DMS153 (cell line): ENCODE measurements at regions not wholly inside any gene's neighbourhood (a gene's known extent, or its start where the extent isn't known, plus 50 kb on each side); places are given as distances from the start of the nearest gene placed in this dataset.

ENCODE experiments used
- DNase-seq: peaks from one replicate; lab custom pipeline; 2025; lab: John Stamatoyannopoulos, UW

DNA sequence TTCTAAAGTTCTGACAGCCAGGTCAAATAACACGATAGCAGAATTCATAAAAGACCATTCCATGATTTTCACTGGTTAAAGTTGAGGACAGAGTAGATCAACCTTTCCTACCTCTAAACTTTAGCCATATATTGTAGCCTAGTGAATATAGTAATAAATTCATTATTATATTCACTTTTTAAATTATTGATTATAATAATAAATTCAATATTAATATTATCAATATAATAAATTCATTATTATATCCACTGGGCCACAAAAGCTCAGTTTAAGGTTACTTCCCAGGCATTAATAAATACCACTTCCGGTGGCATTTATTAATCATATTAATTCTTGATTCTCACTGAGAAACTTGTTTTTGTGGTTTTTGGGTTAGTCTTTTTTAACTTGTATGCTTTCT, 85.7 kb upstream of the GPC6 start:
- no peak for DNase-seq

DNA sequence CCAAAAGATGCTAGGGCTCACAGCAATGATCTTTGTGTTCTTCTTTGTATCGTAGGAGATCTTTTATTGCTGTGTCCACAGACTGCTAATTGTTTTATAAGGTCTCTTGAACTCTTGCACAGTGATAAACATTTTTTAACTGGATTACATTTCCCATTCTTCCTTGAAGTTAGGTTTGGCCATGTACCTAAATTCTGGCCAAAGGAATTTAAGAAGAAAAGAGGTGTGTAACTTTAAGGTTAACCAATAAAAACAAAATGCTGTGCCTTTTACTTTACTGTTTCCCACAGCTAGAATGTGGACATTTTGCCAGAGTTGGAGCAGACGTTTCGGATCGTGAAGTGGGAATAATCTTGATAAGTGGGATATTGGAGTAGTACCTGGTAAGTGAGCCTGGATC, 82.6 kb upstream of the GPC6 start:
- DNase-seq = no peak

DNA sequence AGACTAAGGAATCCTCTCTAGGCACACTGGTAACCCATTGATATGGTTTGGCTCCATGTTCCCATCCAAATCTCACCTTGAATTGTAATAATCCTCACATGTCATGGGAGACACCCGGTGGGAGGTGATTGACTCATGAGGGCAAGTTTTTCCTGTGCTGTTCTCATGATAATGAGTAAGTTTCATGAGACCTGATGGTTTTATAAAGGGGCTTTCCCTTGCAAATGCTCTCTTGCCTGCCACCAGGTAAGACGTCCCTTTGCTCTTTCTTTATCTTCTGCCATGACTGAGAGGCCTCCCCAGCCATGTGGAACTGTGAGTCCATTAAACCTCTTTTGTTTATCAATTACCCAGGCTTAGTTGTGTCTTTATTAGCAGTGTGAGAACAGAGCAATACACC, 81.4 kb upstream of the GPC6 start:
- no peak for DNase-seq

DNA sequence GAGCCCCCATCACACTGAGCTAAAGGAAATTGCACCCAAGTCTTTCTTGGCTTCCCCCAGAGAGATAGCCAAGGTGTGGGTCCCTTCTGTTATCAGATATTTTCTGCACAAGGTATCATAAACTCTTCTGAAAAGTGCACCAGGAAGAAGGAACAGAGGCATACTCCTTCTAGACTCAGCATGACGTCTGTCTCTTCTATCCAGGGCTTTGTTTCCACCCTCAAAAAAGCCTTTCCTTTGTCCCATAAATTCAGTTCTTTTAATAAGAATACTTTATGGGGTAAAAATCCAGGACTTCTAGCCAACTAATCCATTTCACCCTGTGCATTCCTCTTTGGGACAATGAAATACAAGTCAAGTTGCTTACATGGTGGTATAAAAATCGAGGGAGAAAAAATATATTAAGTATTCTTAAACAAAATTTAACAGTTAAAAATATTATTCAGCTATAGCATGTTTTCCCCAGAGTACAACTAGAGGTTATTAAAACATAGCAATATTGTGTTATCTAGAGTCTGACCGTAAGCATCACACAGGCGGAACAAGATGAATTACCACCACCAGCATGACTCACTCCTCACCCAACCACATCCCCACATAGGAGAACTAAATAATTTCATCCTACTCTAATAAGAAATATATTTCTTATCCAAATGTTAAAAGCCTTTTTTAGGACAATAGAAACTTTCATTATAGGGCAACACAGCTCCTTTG, 79.9 kb upstream of the GPC6 start:
- no peak for DNase-seq

DNA sequence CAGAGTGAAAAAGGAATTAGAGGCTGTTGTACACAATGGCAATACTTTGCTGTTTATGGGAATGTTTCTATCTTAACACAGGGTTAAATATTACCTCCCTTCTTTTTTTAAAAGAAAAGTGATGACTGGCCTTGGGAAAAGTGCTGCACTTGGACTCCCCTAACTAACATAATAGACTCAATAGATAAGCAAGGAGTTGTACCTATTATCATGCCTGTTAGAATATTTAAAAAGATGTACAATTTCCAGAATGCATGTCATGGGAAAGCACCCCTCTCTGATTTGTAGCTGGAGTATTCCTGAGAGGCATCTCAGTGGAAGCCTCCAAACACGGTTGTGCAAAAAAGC, 79.3 kb upstream of the GPC6 start:
- DNase-seq = no peak

DNA sequence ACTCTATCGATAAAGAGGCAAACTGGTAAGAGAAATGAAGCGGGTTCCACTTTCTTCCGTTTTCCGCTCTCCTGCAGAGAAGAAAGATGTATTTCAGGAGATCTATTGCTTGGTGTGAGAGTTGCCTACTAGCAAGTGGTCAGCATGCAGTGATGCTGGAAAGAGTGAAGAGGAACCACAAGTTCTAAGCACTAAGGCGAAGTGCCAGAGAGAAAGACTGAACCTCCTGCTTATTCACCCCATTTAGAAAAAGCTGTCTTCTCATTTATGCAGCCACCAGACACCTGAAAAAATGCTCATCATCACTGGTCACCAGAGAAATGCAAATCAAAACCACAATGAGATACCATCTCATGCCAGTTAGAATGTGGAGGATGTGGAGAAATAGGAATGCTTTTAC, 78.7 kb upstream of the GPC6 start:
- no peak for DNase-seq

DNA sequence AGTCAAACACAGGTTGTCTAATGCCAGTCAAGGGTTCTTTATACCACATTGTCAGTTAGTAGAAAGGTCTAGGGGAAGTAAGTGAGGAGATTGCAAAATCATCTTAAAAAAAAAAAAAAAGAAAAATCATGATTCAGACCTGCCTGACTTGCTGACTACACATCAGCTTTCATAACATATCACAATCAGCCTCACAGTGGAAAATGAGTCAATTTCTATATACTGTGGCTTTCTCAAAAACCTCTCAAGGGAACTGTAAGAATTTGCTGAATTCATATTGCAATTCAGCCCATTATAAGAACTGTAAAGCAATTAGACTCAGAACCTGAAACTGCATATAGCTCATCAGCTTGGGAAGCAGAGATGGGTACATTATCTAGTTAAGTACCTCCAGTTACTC, 75.3 kb upstream of the GPC6 start:
- no peak for DNase-seq

DNA sequence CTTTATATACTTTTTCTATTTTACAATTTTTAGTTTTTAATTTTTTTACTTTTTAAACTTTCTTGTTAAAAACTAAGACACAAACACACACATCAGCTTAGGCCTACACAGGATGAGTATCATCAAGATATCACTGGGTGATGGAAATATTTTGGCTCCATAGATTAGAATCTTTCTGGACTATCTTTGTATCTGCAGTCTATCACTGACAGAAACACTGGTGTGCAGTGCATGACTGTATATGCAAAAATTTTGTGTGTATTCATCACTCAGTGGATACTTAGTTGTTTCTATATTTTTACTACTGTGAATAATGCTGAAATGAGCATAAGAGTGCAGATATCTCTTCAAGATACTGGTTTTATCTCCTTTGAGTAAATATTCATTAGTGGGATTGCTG, 68.0 kb upstream of the GPC6 start:
- DNase-seq = no peak

DNA sequence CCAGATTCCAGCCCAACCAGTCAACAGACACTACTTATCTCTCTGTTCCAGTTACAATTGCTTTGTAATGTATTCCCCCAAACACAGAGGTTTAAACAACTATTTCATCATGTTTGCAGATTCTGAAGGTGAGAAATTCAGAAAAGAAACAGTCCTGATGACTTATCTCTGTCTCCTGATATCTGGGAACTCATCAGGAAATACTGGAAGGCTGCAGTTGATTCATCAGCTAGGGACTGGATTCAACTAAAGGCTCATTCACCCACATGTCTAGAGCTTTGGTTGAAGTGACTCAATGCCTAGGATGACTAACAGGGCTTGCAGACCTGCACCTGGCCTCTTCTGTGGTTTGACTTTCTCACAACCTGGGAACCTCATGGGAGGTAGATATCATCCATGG, 56.6 kb upstream of the GPC6 start:
- no peak for DNase-seq

DNA sequence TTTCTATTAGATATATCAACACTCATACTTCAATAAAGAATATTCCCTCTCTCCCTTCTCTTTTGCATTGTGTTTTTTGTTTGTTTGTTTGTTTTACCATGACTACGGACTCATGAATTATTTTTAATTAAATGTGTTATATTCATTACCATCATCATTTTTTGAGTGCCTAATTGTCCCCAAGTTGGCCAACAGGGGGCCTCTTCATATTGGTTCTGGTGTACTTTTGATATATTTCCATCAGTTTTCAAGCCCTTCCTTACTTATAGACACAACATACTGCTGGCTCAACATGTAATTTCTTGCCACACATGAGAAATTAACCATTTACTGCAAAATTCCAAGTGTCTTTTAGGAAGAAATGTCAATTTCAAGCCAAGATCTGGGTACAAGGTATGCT, 54.5 kb upstream of the GPC6 start:
- no peak for DNase-seq

DNA sequence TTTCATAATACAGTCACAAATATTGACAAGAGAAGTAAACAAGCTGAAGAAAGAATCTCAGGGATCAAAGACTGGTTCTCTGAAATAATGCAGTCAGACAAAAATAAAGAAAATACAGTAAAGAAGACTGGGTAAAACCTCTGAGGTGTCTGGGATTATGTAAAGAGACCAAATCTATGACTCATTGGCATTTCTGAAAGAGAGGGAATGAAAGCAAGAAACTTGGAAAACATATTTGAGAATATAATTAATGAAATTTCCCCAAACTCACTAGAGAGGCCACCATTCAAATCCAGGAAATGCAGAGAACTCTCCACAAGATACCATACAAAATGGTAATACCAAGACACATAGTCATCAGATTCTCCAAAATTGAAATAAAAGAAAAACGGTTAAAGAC, 53.0 kb upstream of the GPC6 start:
- no peak for DNase-seq

DNA sequence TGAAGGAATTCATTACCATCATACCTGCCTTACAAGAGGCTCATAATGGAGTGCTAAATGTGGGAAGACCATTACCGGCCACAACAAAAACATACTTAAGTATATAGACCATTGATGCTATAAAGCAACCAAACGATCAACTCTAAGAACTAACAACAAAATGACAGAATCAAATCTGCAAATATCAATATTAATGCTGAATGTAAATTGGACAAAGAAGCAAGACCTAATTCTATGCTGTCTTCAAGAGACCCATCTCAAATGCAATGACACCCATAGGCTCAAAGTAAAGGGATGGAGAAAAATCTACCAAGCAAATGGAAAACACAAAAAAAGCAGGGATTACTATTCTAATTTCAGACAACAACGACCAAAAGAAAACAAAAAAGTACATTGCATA, 52.3 kb upstream of the GPC6 start:
- no peak for DNase-seq
